ENCODE measurements at regions not wholly inside any gene's neighbourhood (a gene's known extent, or its start where the extent isn't known, plus 50 kb on each side); places are given as distances from the start of the nearest gene placed in this dataset.

DNA sequence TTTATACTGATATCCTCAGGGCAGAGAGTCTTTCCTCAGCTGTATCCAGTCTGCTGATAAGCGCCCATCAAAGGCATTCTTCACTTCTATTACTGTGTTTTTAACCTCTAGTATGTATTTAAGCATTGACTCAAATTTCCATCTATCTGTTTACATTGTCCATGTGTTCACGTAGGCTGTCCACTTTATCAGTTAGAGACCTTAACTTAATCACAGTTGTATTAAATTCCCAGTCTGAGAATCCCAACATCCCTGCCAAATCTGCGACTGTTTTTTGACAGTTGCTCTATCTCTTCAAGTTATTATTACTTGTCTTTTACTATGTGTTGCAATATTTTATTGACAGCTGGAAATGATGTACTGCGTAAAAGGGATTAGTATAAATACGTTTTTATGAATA lies 1613.7 kb upstream of the MIR17HG start:
- DNase-seq (ENCODE audit: low spot score): no peak

DNA sequence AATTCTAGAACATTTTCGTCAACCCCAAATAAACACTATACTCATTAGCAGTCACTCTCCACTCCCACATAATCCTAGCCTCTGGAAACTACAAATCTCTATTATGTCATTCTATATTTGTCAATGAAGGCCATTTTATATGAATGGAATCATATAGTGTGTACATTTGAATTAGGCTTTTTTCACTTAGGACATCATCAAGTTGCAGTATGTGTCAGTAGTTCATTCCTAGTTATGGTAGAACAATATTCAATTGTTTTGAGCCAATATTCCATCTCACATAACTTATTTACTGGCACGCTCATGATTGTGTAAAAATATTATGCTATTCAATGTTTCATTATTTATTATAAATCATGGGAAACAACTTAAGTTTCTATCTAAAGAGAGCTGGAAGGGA lies 1610.4 kb upstream of the MIR17HG start:
- no peak for DNase-seq (ENCODE audit: low spot score)

DNA sequence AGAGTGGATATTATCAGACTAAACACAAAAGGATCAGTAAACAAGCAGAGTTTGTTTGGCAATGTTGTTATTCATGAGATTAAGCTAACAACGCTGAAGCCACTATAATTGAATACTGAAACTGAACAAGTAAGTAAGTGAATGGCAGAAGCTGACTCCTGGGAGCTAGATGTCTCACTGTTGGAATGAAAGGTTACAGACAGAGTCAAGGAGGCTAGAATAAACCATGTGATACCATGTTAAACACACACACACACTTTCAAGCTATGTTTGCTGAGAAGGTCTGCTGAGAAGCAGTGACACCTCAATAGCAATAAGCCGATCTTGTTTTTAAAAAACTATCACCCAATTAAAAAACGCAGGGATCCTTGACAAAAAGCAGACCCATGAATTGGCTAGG lies 1609.4 kb upstream of the MIR17HG start:
- DNase-seq (ENCODE audit: low spot score): no peak

DNA sequence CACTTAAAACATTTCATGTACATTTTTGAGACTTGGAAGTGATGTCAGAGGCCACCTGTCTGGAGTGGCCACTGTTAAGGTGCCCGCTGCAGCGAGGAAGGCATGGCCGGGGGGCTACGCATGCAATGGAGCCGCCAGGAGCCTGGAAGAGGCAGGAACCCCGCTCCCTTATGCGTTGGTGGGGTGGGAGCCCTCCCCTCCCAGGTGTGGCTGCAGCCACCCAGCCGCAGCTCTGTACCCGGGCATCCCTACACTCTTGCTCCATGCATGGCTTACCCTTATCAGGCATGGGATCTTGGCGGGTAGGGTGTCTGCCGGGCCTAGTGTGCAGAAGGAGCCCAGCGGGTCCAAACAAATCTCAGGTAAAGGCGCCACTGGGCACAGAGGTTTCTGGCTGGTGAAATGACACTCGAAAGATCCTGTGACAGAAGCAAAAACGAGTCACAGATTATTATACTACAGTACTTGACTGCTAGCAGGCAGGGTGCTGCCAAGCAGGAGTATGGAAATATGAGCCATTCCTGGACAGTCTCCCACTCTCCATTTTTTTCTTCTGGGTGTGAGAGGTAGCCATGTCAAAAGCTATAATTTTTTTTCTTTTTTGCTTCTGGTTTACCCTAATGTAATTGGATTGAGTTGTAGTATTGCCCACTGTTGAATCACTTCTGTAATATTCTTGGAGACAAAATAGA lies 1606.3 kb upstream of the MIR17HG start:
- DNase-seq (ENCODE audit: low spot score): no peak

DNA sequence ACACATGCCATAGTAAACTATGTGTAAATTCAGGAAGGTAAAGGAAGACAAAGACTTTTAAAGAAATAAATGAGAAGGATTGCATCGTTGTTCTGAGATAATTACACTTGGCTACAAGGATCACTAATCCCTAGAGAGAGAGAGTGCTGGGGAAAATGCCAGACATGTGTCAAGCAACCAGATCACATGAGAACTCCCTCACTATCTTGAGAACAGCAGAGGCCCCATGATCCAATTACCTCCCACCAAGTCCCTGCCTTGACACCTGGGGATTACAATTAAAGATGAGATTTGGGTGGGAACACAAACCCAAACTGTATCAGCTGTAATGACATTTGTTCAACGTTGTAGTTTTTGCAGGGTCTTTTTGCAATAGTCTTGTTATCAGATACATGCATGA lies 1600.9 kb upstream of the MIR17HG start:
- no peak for DNase-seq (ENCODE audit: low spot score)

DNA sequence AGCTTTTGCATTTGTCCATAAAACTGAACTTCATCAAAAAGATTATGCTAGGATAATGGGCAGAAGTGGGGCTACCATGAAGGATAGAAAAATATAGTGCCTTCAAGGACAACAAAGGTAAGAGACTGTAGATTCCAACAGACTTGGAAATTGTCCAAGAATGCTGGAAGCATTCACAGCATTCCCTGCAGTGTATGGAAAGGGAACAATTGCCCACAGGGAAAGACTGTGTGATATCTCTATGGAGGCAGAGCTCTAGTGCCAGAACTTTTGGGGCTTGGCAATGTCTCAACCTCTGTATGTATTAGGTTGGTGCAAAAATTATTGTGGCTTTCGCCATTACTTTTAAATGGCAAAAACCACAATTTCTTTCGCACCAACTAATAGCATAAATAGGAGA lies 1598.8 kb upstream of the MIR17HG start:
- no peak for DNase-seq (ENCODE audit: low spot score)

DNA sequence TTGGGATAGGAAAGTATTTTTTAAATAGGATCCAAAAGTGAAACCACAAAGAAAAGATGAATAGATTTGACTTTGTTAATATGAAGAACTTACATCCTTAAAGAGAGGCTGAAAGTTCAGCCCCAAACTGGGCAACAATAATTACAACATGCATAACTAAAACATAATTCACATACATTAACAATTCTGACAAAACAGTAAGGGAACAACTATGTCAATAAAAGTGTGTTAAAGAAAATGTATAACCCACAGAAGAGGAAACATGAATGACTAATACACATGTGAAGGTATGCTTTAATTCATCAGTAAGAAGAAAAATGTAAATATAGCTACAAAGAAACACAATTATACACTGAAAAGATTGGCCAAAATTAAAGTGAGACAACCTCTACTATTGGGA lies 1597.6 kb upstream of the MIR17HG start:
- DNase-seq (ENCODE audit: low spot score): no peak

DNA sequence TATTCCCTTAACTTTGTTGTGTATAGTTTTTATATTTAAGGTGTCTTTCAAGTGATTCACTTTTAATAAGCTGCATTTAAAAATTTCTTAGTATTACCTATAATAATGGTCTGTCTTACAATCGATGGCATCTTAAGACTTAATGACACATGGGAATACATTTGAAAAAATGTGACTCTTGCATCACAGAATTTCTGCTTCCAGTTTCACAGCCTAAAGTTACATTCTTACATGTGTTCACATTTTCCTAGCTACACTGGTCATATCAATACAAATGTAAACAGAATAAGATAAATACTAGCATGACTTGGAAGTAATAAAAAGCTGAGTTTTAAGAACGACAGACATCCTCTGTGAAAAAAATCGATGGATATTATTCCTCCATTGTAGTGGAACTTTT lies 1597.1 kb upstream of the MIR17HG start:
- DNase-seq (ENCODE audit: low spot score): no peak

DNA sequence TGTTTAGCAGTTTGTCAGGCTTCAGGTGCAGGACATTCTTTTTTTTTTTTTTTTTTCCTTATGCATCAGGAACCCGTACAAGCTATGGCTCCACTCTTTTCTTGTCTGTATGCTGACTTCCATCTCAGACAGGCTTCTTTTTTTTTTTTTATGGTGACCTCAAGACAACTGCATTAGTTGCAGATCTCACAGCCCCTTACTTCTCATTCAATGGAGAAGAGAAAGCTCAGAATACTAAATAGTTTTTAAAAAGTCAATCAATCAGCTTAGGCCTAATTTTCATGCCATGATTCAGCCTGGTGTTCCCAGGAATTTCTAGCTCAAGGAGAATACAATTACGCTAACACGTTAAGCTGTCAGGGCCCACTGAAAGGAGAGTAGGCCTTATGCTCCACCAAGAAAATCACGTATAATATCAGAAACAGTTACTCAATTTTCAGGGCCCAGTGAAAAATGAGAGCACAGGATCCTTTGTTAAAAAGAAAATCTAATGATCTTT lies 1596.0 kb upstream of the MIR17HG start:
- DNase-seq (ENCODE audit: low spot score): no peak

DNA sequence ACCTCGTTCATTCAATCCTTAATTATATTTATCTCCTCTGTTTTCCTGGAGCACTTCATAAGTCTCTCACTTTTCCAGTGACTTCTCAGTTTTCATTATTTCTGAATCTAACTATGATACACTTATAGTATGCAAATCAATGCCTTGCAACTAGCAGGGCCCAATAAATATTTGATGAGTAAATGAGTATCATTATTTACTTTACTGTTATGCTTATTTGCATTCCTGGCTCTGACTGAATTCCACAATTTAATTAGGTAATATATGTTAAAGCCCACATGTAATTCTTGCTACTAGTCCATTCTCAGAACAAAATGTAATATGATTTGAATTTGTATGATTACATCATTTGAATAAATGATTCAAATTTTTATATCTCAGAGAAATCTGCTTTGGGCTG lies 1595.1 kb upstream of the MIR17HG start:
- DNase-seq (ENCODE audit: low spot score): no peak

DNA sequence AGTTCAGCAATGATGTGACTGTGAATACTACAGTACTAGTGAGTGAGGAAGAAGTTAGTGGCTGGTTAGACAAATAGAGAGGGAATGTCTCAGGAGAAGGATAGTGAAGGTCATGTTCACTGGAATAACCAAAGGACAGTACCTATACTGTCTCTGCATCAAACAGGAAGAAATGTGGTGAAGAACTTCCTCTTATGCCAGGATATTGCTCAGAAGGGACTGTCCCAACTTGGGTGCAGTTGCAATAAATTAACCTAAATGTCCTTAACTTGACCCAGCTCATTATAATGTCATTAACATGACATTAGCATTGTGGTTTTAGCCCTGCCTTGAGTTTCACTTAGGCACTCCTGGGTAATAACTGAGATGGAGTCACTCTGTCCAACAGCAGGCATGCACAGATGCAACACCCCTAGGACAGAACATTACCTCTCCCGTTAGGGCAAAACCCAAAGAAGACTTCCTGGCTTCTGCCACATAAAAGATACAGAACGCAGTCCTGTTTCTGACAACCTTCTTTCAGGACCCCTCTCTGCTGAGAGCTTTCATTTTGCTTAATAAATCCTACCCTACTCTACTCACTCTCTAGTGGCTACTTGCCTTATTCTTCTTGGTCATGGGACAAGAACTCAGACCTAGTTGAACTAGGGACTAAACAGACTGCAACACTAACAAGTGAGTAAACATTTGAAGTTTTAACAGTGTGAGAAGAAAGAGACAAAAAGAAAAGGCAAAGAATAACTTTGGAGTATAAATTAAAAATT lies 1591.6 kb upstream of the MIR17HG start:
- no peak for DNase-seq (ENCODE audit: low spot score)

DNA sequence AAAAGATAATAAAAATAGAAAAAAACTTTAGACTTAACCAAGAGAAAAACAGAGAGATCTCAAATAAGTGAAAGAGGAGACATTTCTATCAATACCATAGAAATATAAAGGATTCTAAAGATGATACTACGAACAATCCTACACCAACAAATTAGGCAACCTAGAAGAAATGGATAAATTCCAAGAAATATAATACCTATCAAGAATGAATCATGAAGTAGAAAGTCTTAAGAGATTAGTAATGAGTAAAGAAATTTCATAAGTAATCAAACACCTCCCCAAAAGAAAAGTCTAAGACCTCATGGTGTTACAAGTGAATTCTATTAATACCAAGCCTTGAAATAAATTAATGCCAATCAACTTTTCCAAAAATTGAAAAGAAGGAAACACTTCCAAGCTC lies 1584.5 kb upstream of the MIR17HG start:
- DNase-seq (ENCODE audit: low spot score): no peak

DNA sequence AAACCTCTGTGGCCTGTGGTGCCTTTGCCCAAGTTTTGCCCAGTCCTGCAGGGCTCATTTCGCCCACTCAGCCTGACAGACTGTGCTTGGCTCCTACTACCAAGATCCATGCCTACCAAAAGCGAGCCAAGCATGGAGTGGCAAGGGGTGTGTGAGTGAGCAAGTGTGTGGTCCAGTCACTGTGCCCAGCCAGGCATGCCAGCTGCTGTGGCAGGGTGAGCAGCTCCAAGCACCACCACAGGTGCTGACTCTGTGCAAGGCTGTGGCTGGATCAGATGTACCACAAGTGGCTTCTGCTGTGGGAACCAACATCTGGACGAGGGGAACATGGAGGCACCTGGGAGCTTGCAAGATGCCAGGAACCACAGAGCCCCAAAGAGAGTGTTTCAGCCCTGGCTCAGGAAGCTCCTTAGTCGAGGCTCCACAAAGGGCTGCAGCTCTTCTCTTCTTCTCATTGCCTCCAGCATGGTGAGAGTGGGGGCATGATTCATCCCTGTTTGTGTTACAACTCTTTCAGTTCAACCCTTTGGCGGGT lies 1564.2 kb upstream of the MIR17HG start:
- DNase-seq (ENCODE audit: low spot score): no peak

DNA sequence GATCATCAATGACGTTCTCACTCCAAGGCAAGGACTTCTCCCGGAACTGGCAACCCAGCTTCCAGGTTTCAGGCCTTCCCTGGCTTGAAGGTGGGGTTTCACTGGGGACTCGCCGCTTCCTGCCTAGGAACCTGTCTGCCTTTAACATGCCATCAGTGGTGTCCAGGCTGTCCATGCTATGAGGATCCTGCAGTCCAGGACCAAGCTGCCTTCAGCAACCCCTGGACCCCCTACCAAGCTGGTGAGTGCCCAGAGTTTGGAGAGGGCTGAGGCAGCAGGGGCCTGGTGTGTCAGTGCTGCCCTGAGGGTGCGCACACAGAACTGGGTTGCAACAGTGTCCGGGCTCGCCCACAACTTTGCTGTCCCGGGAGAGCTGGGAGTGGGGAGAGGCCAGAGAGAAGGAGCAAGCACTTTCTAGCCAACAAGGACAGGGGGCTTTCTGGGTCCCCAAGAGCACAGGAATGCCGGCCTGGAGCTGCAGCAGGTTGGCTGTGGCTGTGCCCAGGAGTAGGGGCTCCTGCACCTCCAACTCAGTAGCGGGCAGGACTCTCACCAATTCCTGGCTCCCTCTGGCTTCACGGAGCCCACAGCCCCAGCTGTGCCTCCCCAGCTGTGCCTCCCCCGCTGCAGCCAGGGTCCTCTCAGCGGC lies 1563.2 kb upstream of the MIR17HG start:
- no peak for DNase-seq (ENCODE audit: low spot score)

DNA sequence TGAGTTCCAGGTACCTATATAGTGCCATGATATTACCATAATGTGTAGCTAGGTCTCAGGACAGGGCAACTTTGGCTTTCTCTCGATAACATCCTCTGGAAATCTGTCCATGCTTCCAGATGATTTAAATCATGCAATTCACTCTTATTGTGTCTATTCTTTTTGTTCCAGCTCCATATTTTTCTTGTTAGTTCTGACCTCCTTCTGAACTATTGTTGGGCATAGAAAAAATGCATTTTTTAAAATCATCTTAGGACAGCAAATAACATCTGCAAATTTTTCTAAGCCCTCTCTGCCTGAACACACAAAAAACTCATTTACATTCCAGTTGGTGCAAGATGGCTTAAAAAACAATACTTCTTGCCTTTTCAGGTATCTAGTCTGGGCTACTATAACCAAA lies 1561.0 kb upstream of the MIR17HG start:
- DNase-seq (ENCODE audit: low spot score): no peak

DNA sequence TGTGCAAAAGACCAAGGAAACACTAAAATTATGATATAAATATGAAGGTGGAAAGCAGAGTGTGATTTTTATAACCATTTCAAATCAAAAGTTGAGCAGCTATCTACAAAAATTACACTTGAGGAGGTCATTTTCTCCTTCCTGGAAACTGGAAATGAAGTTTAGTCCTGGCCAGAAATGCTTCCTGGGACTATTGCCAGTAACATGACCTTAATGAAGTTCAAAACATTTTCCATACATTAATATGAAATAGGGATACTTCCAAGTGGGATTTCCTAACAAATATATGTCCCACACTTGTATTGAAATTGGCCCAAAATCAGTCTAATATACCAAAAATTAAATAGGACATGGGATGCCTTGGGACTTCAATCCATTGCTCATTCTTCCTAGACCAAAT lies 1556.8 kb upstream of the MIR17HG start:
- no peak for DNase-seq (ENCODE audit: low spot score)

DNA sequence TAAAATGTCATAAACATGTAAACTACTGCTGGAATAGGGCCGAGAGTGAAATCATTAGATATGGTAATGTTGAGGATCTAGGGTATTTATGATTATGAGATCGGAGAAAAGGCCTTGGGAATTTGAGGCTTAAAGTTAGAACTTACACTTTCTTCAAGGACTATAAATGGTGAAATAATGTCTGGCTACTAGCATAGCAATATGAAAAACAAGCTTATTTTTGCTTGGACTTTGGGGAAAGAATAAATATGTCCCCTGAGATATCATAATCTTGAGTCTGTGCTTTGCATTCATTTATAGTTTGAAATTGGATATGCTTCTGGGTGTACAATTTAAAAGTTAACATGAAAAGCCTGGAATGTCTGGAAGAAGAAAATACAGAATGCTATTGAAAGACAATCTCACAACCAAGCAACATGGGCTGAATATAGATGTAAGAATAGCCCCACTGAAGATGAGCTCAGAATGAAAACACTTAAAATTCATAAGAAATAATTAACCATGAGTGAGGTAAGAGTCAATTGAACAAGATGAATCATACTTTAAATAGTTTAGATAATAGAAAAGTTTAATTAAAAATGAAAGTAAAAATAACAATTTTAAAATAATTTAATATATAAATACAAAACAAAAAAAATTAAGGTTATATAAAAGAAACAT lies 1555.4 kb upstream of the MIR17HG start:
- no peak for DNase-seq (ENCODE audit: low spot score)

DNA sequence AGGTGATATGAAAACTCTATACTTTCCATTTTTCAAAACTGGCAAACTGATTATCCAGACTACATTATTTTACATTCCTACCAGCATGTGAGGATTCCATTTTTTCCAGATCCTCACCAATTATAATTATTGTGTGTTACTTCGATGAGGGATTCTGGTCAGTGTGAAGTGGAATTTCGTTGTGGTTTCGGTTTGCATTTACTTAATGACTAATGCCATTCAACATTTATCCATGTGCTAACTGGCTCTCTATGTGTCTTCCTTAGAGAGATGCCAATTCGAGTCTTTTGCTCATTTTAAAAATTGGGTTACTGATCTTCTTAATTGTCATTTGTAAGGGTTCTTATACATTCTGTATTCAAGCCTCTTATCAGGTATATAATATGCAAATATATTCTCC lies 1551.3 kb upstream of the MIR17HG start:
- DNase-seq (ENCODE audit: low spot score): no peak

DNA sequence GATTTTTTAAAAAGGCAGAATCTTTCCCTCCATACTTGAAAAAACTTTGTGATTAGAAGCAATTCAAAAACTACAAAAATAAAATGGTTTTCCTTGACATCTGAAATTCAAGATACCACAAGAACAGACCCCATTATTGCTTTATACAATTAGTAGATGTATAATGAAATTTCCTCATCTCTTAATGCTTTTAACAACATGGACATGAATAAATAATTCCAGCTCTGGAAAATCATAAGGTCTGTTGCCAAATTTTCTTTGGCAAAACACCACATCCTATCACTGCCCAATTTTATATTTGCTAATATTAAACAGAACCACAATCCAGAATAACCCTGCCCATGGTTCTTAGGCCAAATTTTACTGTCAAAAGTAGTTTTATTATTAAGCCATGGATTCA lies 1543.6 kb upstream of the MIR17HG start:
- DNase-seq (ENCODE audit: low spot score): no peak

DNA sequence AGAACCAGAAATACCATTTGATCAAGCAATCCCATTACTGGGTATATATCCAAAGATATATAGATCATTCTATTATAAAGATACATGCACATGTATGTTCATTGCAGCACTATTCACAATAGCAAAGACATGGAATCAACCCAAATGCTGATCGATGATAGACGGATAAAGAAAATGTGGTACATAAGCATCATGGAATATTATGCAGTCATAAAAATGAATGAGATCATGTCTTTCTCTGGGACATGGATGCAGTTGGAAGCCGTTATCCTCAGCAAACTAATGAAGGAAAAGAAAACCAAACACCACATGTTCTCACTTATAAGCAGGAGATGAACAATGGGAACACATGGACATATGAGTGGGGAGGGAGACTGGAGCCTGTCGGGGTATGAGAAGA lies 1540.9 kb upstream of the MIR17HG start:
- DNase-seq (ENCODE audit: low spot score): no peak

DNA sequence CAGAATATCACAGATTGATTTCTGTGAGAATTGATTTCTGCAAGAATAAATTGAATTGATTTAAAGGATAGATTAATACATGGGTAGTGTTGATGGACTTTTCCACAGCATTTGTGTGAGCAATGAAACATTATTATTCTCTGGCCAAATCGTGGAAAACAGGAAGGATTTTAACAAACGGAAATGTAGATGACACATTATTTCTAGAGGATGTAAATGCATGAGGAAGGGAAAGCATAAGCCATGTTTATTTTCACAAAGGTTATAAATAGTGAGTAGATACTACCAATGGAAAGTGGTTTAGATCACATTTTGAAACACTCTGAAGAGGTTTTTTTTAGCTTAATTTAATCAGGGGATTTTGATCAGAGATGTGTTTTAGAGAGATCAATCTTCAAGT lies 1534.6 kb upstream of the MIR17HG start:
- no peak for DNase-seq (ENCODE audit: low spot score)

DNA sequence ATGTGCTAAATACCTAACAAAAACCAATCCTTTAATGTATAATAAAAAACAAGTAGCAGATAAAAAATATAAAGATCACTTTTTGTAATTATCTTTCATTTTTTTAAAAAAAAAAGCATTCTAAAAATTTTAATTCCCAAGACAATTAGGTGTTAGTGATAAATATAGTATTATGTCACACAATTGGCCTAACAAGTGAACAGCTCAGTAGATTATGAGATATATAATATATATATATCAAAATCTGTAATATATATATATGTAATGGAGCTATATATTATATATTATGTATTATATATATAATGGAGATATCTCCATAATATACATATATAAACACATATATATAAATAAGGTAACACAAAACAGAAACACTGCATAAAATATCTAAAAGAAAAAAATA lies 1531.1 kb upstream of the MIR17HG start:
- no peak for DNase-seq (ENCODE audit: low spot score)

All from AG08396 (cell line).